Loucy (cell line): ENCODE measurements at regions not wholly inside any gene's neighbourhood (a gene's known extent, or its start where the extent isn't known, plus 50 kb on each side); places are given as distances from the start of the nearest gene placed in this dataset.

Source experiments
- CTCF ChIP-seq: fragments of 200-600 bp; sonication (generic); conservative IDR thresholded peaks from 2 replicates; pipeline ENCODE4 v1.5.1; 2014; ENCODE audit warnings: mild to moderate bottlenecking, antibody characterized with exemption, low read length
- EZH2phosphoT487 ChIP-seq: fragments of 200-600 bp; IDR thresholded peaks from 2 replicates; pipeline ENCODE4 v1.6.1; 2018; ENCODE audit warnings: antibody characterized with exemption, mild to moderate bottlenecking, moderate library complexity, borderline replicate concordance

- TF ChIP-seq CTCF (no peak), EZH2phosphoT487 (no peak)
These were observed 432.9 kb upstream of the ACTBL2 start for GRCh38 chr5:57915536-57915935.
